ENCODE measurements at regions not wholly inside any gene's neighbourhood (a gene's known extent, or its start where the extent isn't known, plus 50 kb on each side); places are given as distances from the start of the nearest gene placed in this dataset.

GRCh38 chrX:23185951-23186350, 148.7 kb upstream of the PTCHD1 start:
- H3K27me3 ChIP-seq (ENCODE audit: control insufficient read depth in 1 of 2, insufficient read depth in 2 of 2, low read length in 2 of 2) = no peaks in the 10 kb centered on the region
- H3K4me1 Mint-ChIP-seq (ENCODE audit: low read depth) = no peaks in the 10 kb centered on the region
- no peak for DNase-seq
- no peaks in the 10 kb centered on the region for H3K9me3 ChIP-seq (ENCODE audit: control insufficient read depth in 1 of 2, insufficient read depth in 1 of 2, low read length in 2 of 2)
- ChIA-PET CTCF (no interaction called here), POLR2A (no interaction called here)
- no peaks in the 10 kb centered on the region for H3K27me3 Mint-ChIP-seq
- H3K4me1 ChIP-seq (ENCODE audit: insufficient read depth, low read length) = no peaks in the 10 kb centered on the region
- no peaks in the 10 kb centered on the region for H3K36me3 Mint-ChIP-seq (ENCODE audit: low read depth)
- no peak overlapping the region for H3K4me3 Mint-ChIP-seq
- H3K27ac ChIP-seq (ENCODE audit: low read depth in 1 of 2, low read length in 2 of 2) = no peak overlapping the region
- no peak for TF ChIP-seq CTCF (IDR thresholded peaks at IDR 0.05)
- H3K9me3 Mint-ChIP-seq = no peaks in the 10 kb centered on the region
- H3K27ac Mint-ChIP-seq = no peak overlapping the region
- intact Hi-C loops (cut with DNase I, micrococcal nuclease) = no loop called here
- no peak overlapping the region for H3K4me3 ChIP-seq (ENCODE audit: low read length)
- no peak for ATAC-seq (ENCODE audit: poor library complexity)
- no peaks in the 10 kb centered on the region for H3K36me3 ChIP-seq (ENCODE audit: insufficient read depth, low read length)

- POLR2A ChIA-PET = no interaction called here
- ATAC-seq (ENCODE audit: poor library complexity) (no peak), DNase-seq (no peak)
- no peaks in the 10 kb centered on the region for H3K9me3 ChIP-seq (ENCODE audit: control insufficient read depth in 1 of 2, insufficient read depth in 1 of 2, low read length in 2 of 2)
- no peak overlapping the region for H3K4me3 ChIP-seq (ENCODE audit: low read length)
- Mint-ChIP-seq H3K4me1 (ENCODE audit: low read depth) (no peaks in the 10 kb centered on the region), H3K9me3 (no peaks in the 10 kb centered on the region), H3K36me3 (ENCODE audit: low read depth) (no peaks in the 10 kb centered on the region), H3K27ac (no peak overlapping the region), H3K27me3 (no peaks in the 10 kb centered on the region), H3K4me3 (no peak overlapping the region)
- CTCF ChIA-PET = no interaction called here
- H3K27me3 ChIP-seq (ENCODE audit: control insufficient read depth in 1 of 2, insufficient read depth in 2 of 2, low read length in 2 of 2) = no peaks in the 10 kb centered on the region
- H3K27ac ChIP-seq (ENCODE audit: low read depth in 1 of 2, low read length in 2 of 2) = no peak overlapping the region
- no peaks in the 10 kb centered on the region for H3K4me1 ChIP-seq (ENCODE audit: insufficient read depth, low read length)
- H3K36me3 ChIP-seq (ENCODE audit: insufficient read depth, low read length) = no peaks in the 10 kb centered on the region
- intact Hi-C loops (cut with DNase I, micrococcal nuclease) = no loop called here
- no peak for TF ChIP-seq CTCF (IDR thresholded peaks at IDR 0.05)
Measured at GRCh38 chrX:23187819-23188218, 146.8 kb upstream of the PTCHD1 start.

GRCh38 chrX:23194885-23195554, 139.6 kb upstream of the PTCHD1 start:
- Mint-ChIP-seq H3K27ac (no peak overlapping the region), H3K4me3 (no peak overlapping the region), H3K36me3 (ENCODE audit: low read depth) (no peaks in the 10 kb centered on the region), H3K9me3 (no peaks in the 10 kb centered on the region), H3K27me3 (no peaks in the 10 kb centered on the region), H3K4me1 (ENCODE audit: low read depth) (no peaks in the 10 kb centered on the region)
- ATAC-seq (ENCODE audit: poor library complexity) = no peak
- DNase-seq = no peak
- H3K4me1 ChIP-seq (ENCODE audit: insufficient read depth, low read length) = no peaks in the 10 kb centered on the region
- H3K27ac ChIP-seq (ENCODE audit: low read depth in 1 of 2, low read length in 2 of 2) = no peak overlapping the region
- H3K27me3 ChIP-seq (ENCODE audit: control insufficient read depth in 1 of 2, insufficient read depth in 2 of 2, low read length in 2 of 2) = no peaks in the 10 kb centered on the region
- CTCF ChIA-PET = no interaction called here
- TF ChIP-seq CTCF (IDR thresholded peaks at IDR 0.05) = no peak
- POLR2A ChIA-PET = no interaction called here
- H3K9me3 ChIP-seq (ENCODE audit: control insufficient read depth in 1 of 2, insufficient read depth in 1 of 2, low read length in 2 of 2) = no peaks in the 10 kb centered on the region
- no peak overlapping the region for H3K4me3 ChIP-seq (ENCODE audit: low read length)
- intact Hi-C loops (cut with DNase I, micrococcal nuclease) = no loop called here
- H3K36me3 ChIP-seq (ENCODE audit: insufficient read depth, low read length) = no peaks in the 10 kb centered on the region
